Thyroid gland (tissue), 4 donors: ENCODE measurements at regions not wholly inside any gene's neighbourhood (a gene's known extent, or its start where the extent isn't known, plus 50 kb on each side); places are given as distances from the start of the nearest gene placed in this dataset.

Experiments used
- CTCF ChIP-seq, 6 experiments: fragments of 200-600 bp in 3 of 6; fragments of 450-650 bp in 3 of 6; sonication (generic) in 3 of 6; IDR thresholded peaks; one replicate each; pipeline ENCODE4 v1.5.1; 2016 to 2019; ENCODE audit warnings: antibody characterized with exemption in 6 of 6, mild to moderate bottlenecking in 2 of 6, inconsistent platforms in 1 of 6, moderate library complexity in 1 of 6
- POLR2A ChIP-seq, 2 donors: fragments of 450-650 bp; IDR thresholded peaks; one replicate each; pipeline ENCODE4 v1.6.1; 2017; ENCODE audit warnings: antibody characterized with exemption in 2 of 2, mild to moderate bottlenecking in 2 of 2, moderate library complexity in 1 of 2

GRCh38 chr18:77397617-77398016, 148.0 kb downstream of the GALR1 start:
- TF ChIP-seq CTCF (IDR thresholded peaks at IDR 0.05) (no peak), POLR2A (IDR thresholded peaks at IDR 0.05) (no peak)
